EH (cell line): ENCODE measurements at regions not wholly inside any gene's neighbourhood (a gene's known extent, or its start where the extent isn't known, plus 50 kb on each side); places are given as distances from the start of the nearest gene placed in this dataset.

ENCODE experiments used
- DNase-seq: peaks from one replicate; pipeline ENCODE4 v3.0.0-alpha.2; 2015; ENCODE audit warnings: low read depth

- DNase-seq, result no peak
These were observed 469.5 kb downstream of the VRK1 start for GRCh38 chr14:97266653-97267052.

GRCh38 chr14:97267509-97267908 lies 470.3 kb downstream of the VRK1 start:
- DNase-seq, result no peak

DNA sequence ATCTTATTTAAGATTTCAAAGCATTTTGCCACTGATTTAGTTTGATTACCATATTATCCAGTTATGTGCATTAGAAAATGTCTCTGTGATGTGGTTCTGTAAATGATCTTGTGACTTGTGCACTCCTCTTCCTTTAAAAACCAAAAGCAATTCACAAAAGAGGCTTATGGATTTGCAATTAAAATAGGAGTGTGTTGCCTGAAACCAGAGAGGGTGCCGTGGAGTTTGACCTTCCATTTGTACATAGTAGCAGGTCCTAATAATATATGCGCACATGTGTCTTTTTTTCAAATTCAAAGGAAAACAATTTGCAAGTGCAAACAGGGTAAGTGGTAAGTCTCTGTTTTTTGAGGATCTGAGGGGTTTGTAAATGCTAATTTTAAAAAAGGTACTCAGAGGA lies 470.9 kb downstream of the VRK1 start:
- DNase-seq, result no peak

DNA sequence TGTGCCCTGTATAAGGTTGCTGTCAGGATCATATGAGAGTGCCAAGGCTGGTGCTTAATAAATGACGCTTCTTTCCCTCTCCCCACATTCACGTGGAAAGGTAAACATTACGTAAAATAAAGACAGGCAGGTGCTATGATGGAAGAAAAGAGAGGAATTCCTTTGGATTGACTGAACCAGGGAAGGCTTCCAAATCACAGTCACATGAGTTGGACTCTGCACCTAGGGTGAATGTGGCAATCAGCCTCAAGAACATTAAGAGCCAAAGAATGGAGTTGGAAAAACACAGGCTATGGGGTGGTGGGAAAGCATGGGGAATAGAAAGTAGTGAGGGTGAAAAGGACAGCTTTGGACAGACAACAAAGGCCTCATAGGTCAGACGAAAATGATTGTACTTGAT lies 473.1 kb downstream of the VRK1 start:
- no peak for DNase-seq

GRCh38 chr14:97271451-97271960 lies 474.3 kb downstream of the VRK1 start:
- no peak for DNase-seq

- no peak for DNase-seq
These were observed 476.4 kb downstream of the VRK1 start for GRCh38 chr14:97273540-97273939.

GRCh38 chr14:97274626-97275025 lies 477.4 kb downstream of the VRK1 start:
- DNase-seq, result no peak

- no peak for DNase-seq
These were observed 478.1 kb downstream of the VRK1 start for GRCh38 chr14:97275276-97275675.

DNA sequence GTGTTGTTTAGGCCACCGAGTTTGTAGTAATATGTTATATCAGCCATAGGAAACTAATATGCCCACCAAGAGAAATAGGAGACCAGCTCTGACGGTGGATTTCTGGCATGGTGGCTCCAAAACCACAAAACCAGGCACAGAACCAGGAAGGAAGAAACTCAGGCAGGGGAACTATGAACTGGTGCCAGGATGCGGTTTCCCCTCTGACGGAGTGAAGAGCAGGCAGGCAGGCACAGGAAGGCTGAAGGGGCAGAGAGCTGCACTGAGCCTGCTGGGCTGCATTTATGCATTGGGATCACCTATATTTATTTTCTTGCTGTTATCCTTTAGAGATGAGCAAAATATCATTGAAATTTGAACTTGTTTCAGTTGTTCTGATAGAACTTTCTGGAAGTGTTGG lies 479.4 kb downstream of the VRK1 start:
- no peak for DNase-seq

DNA sequence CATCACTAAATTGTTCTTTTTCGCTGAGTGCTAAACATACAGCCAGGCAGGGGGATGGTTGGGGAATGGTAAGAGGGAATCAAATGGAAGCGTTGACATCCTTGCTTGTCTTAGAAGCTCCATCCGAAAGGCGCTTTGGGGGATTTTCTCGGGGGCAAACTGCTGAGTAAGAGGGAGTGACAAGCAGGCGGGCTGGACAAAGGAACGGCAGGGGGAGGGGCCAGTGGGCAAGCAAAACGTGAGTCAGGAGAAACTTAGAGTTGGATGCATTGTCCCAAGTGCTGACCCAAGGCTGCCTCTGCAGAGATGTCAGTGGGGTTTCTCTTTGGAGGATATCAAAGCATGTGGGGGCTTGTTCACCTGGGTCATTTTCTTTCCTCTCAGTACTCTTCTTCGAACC lies 480.5 kb downstream of the VRK1 start:
- DNase-seq, result no peak

GRCh38 chr14:97280526-97280925 lies 483.3 kb downstream of the VRK1 start:
- no peak for DNase-seq

- DNase-seq, result no peak
These were observed 484.6 kb downstream of the VRK1 start for GRCh38 chr14:97281741-97282140.

DNA sequence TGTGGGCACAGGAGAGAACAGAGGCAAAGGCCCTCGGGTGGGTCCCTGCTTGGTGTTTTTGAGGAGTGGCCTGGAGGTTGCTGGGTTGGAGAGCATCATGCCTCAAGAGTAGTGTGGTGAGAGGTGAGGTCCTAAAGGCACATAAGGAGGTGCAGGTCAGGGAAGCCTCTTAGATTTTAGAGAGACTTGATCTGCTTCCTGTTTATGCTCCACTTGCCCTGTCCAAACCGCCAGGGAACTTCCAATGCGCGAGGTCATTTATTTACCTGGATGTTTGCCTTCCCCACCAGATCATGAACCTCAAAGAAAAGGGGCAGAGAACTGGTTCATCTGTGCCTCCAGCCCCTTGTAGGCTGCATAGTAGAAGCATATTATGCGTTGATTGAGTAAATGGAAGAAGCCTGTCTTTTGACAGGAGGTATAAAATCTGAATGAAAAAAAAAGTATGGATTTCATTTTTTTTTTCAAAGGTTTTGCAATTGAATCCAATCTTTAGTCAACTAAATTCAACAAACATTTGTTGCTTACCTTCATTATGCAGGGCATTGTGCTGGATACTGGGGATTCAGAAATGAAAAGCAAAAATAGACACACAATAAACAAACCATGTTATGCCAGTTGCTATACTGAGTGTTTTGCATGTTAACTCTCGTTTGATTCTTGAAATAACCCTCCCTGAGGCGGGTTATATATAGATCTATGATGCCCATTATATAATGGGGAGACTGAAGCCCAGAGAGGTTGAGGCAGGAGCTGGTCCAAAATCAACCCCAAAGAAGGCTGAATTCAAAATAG lies 485.2 kb downstream of the VRK1 start:
- no peak for DNase-seq

GRCh38 chr14:97283005-97283403 lies 485.8 kb downstream of the VRK1 start:
- DNase-seq, result no peak

GRCh38 chr14:97283426-97283825 lies 486.2 kb downstream of the VRK1 start:
- DNase-seq, result no peak

GRCh38 chr14:97283841-97284240 lies 486.7 kb downstream of the VRK1 start:
- DNase-seq, result no peak

DNA sequence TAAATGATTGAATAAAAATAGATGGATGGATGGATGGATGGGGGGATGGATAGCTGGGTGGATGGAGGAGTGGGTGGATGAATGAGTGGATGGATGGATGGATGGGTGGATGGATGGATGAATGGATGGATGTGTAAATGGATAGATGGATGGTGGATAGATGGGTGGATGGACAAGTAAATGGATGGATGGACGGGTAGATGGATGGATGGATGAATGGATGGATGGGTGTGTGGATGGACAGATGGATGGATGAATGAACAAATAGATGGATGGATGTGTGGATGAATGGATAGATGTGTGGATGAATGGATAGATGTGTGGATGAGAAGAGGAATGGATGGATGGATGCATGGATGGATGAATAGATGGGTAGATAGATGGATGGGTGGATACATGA lies 490.8 kb downstream of the VRK1 start:
- no peak for DNase-seq

DNA sequence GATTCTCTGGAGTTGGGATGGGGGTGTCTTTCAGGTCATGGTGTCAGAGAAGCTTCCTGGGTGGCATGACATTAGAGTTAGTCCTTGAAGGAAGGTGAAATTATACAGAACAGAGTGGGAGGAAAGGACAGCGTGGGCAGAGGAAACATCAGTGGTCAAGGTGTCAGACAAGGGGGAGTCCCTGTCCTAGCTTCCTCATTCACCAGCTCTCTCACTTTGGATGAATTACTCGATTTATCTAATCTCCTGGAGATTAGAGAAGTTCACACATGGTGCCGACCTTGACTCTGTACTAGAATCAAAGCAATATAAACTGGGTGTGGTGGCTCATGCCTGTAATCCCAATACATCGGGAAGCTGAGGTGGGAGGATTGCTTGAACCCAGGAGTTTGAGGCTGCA lies 492.9 kb downstream of the VRK1 start:
- DNase-seq, result no peak

DNA sequence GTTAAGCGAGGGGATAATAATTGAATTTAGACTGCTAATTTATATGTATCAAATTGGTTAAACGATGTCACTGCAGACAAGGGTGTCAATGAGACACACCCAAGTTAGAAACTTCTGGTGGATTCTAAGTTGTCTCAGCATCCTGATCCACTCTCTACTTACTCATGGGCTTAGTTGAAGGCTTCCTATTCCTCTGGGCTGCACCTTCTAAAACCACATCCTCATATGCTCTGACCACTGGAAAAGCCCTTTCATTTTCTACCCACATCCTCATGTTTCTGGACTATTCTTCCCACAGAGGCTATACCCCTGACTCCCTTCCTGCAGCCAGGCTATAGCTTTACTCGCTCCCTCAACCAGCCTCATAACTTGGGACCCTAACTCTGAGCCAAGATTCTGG lies 493.8 kb downstream of the VRK1 start:
- DNase-seq, result no peak

- DNase-seq, result no peak
These were observed 496.5 kb downstream of the VRK1 start for GRCh38 chr14:97293659-97294058.

DNA sequence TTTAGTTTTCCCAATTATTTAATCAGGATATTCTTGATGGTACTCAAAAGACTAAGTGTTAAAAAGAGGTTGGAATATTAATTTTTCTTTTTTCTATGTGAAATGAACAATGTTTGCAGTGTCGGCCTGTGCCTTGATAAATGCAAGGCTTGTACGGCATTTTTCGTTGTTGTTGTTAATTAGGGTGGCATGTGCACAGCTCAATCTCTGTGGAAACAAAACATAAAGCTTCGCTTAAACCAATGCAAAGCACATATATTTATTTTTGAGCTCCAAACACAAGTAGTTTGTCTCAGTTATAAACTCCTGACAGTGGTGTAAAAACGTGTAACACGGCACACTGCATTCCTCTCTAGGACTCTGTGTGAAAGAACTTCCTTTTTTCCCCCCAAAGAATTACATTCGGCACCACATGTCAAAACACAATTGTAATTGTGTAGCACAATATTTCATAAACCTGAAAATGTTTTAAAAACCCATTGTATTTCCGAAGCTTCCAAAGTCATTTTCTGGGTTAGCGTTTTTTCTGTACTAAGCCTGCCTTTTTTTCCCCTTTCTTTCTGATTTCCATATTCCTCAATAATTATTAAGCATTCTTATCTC lies 498.0 kb downstream of the VRK1 start:
- no peak for DNase-seq

- DNase-seq, result no peak
These were observed 499.0 kb downstream of the VRK1 start for GRCh38 chr14:97296176-97296575.

- DNase-seq, result no peak
These were observed 499.9 kb downstream of the VRK1 start for GRCh38 chr14:97297100-97297499.

DNA sequence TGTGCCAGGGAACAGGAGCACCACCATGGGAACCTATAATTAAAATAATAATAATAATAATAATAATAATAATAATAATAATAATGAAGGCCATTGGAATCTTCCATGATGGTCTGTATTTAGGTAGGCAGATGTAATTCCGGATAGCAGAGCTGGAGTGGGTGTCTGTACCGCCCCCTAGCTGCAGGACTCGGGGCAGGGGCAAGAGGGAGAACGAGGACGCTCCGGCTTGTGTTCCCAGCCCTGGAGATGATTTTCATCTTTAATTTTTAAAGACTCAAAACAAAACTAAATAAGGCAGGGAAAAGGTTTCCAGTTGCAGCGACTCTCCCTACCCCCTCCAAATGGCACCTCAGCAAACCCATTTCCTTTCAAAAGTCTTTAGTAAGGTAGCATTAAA lies 501.1 kb downstream of the VRK1 start:
- DNase-seq, result no peak
